Urinary bladder (tissue), 3 donors: ENCODE measurements at regions not wholly inside any gene's neighbourhood (a gene's known extent, or its start where the extent isn't known, plus 50 kb on each side); places are given as distances from the start of the nearest gene placed in this dataset.

Source experiments
- DNase-seq: peaks from one replicate; pipeline ENCODE4 v3.0.0-alpha.2; 2015; ENCODE audit errors: extremely low spot score
- H3K27ac ChIP-seq: one replicate; pipeline ENCODE4 v1.5.1; 2013; ENCODE audit warnings: low read depth, mild to moderate bottlenecking, moderate library complexity
- H3K36me3 ChIP-seq: one replicate; pipeline ENCODE4 v1.6.1; 2013; ENCODE audit warnings: mild to moderate bottlenecking, moderate library complexity; ENCODE audit not compliant: insufficient read depth
- H3K4me1 ChIP-seq: one replicate; pipeline ENCODE4 v1.6.1; 2013; ENCODE audit warnings: mild to moderate bottlenecking, moderate library complexity; ENCODE audit not compliant: insufficient read depth
- H3K4me3 ChIP-seq: one replicate; pipeline ENCODE4 v1.5.1; 2013; ENCODE audit warnings: low read depth, low read length
- WGBS: extraction: QIAGEN DNeasy Blood & Tissue Kit; methylation state at CpG from one replicate; pipeline ENCODE4 v1.1.7; 2013; 5-methylcytosine and 5-hydroxymethylcytosine counted together
- donor health status: healthy with polysubstance abuse.
- donor health status: healthy.

DNA sequence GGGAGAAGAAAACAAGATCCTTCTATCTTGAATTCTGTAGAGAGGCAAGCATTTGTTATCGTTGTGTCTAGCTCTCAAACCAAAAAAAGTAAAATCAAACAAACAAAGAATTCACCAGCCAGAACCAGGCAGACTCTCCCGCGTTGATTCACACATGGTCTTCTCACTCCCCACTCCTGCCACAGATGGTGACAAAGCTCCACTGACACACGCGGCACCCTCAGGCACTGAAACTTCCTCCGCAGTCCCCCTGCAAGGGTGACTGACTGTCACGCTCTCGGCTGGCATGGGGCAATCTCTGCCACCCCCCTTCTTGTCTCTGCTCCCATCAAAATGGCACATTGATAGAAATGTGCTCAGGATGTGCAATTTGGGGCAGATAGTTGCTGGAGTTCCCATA, 304.9 kb downstream of the DHX15 start:
- H3K36me3 ChIP-seq, result no peaks in the 10 kb centered on the region
- no peaks in the 10 kb centered on the region for H3K4me1 ChIP-seq
- WGBS, result 83% methylated on average over 8 of the region's 8 CpGs
- no peak for DNase-seq
- H3K27ac ChIP-seq, result no peak overlapping the region
- H3K4me3 ChIP-seq, result no peak overlapping the region

DNA sequence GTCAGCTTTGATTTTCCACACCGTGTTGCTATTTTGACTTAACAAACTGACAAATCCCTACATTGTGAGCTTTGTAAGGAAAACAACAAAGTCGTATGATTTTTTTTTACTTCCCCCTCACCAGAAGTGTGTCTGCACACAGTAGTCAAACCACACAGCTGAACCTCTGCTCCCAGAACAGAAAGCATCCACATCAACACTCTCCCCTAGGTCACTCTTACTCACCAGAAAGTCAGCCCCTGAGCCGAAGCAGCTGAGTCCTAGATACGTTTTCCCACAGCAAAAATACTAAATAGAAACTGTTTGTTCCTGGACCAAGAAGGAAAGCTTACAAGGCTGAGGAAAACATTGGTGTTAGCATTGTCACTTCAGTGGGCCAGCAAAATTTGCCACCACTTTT, 305.7 kb downstream of the DHX15 start:
- Histone ChIP-seq H3K4me3 (no peak overlapping the region), H3K36me3 (no peaks in the 10 kb centered on the region), H3K4me1 (no peaks in the 10 kb centered on the region), H3K27ac (no peak overlapping the region)
- 68% methylated on average over 4 of the region's 4 CpGs for WGBS
- no peak for DNase-seq

DNA sequence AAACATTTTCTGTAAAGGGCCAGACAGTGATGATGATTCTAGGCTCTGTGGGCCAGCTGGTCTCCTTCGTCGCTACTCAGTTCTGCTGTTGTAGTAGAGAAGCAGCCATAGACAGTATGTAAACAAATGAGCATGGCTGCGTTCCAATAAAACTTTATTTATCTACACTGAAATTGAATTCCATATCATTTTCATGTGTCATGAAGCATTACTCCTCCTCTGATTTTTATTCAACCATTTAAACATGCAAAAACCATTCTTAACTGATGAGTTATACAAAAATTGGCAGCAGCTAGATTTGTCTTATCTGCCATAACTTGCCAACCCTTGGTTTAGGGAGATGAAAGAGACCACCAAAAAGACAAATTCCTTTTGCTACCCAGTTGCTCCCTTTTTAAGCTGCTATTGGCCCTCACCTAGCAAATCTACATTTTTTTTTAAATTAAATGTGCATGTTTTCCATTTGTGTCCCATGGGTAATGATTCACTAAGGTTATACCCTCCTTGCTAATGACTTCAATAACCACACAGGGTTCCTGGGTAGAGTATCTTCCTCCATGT, 309.9 kb downstream of the DHX15 start:
- Histone ChIP-seq H3K4me1 (no peaks in the 10 kb centered on the region), H3K4me3 (no peak overlapping the region), H3K27ac (no peak overlapping the region), H3K36me3 (no peaks in the 10 kb centered on the region)
- 67% methylated on average over 3 of the region's 3 CpGs for WGBS
- no peak for DNase-seq

DNA sequence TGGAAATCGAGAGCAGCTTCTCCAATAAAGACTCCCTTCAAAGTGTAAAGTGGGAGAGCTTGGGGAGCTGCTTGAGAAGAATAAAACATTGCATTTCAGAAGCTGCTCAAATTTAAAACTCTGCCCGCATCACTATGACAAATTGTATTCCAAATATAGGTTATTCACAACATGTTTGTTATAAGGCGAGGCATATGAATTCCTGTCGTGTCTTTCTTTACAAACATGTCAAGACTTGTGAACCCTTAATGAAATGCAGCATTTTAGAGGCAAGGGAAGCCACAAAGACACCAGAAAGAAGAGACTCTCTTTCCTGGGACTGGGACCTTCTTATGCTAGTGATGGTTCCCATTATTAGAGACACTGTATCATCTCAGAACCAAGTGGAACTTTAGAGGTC, 311.2 kb downstream of the DHX15 start:
- Histone ChIP-seq H3K4me3 (no peak overlapping the region), H3K4me1 (no peaks in the 10 kb centered on the region), H3K27ac (no peak overlapping the region), H3K36me3 (no peaks in the 10 kb centered on the region)
- DNase-seq, result no peak
- WGBS, result 80% methylated on average over 4 of the region's 4 CpGs

DNA sequence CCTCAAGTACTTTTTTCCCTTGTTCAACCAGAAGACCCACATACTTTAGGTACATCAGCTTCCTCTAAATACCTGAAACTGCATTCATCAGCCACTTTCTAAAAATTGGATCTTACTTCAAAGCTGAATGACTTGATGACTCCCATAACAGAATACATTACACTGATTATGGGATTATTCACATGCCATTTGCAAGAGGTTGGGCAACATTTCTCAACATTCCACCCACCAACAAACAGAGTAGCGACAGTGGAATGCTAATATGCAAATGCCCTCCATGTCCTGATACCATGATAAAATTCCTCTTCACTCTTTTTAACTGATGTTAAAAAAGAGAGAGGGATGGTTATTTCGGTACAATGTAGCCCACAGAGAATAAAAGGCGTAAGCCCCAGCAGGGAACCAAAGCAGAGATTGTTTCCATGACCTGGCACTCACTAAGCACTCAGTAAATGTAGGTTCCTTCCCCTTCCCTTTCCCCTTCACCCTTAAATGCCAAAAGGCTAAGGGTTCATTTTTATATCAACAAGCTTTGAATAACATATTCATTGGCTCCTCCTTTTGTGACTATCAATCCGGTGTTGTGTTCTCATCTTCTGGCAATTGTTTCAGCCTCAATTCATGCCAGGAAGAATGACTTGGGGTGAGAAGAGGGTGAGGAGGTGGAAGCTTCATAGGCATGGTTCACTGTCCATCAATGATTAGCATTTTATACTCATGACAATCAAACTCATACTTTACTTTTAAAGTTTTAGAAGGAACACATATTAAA, 317.2 kb downstream of the DHX15 start:
- Histone ChIP-seq H3K4me3 (no peak overlapping the region), H3K36me3 (no peaks in the 10 kb centered on the region), H3K4me1 (no peaks in the 10 kb centered on the region), H3K27ac (no peak overlapping the region)
- WGBS, result 74% methylated on average over 4 of the region's 4 CpGs
- no peak for DNase-seq

DNA sequence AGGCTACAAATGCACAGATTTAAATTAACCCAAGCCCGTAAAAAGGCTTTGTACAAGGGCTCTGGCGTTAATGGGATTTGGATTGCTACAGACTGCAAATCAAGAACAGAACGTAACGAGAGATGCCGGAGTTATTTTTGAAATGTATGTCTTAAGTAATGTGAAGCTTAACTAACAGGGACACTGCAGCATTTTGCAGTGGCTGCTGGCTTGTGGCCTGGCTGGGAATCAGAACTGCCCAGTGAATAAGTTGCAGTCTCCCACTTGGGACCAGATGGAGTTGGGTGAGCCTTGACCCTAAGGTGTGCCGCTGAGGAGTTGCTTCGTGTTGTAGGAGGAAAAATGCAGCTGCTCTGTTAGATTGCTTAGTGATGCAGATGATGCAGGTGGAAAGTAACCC, 318.4 kb downstream of the DHX15 start:
- H3K27ac ChIP-seq, result no peak overlapping the region
- H3K36me3 ChIP-seq, result no peaks in the 10 kb centered on the region
- 85% methylated on average over 7 of the region's 7 CpGs for WGBS
- no peak for DNase-seq
- no peaks in the 10 kb centered on the region for H3K4me1 ChIP-seq
- H3K4me3 ChIP-seq, result no peak overlapping the region

DNA sequence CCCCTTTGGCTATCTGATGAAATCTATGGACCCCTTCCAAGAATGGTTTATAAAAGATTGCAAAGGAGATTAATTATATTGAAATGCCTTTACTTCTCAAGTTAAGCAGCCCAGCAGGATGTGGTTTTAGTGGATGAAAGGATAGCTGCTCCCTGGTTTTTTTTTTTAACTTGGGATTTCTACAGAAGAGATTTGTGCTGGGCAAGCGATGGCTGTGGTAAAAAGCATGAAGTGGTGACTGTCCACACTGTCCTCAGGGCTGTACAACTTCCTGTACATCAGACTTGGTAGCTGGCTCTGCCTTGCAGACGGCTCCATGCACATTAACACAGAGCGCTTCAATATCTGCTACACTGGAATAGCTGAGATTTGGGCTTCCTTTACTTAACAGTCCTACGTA, 321.7 kb downstream of the DHX15 start:
- no peak overlapping the region for H3K27ac ChIP-seq
- H3K36me3 ChIP-seq, result no peaks in the 10 kb centered on the region
- no peaks in the 10 kb centered on the region for H3K4me1 ChIP-seq
- WGBS, result 73% methylated on average over 4 of the region's 4 CpGs
- H3K4me3 ChIP-seq, result no peak overlapping the region
- no peak for DNase-seq

DNA sequence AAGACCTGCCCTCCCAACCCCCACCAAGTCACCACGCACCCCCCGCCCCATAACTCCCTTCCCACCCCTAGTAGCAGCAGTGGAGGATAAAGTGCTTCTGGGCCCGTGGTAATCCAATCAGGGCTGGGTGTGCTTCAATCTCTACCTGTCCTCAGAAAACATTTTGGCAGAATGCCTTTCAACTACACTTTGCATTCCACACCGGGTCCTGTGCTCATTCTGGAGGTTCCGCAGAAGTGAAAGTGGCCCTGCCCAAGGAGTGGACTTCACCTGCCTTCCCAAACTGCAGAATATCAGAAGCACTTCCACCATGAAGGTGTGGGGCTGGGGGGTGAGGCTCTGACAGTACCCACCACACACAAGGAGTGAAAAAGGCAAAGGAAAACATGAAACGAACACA, 322.3 kb downstream of the DHX15 start:
- Histone ChIP-seq H3K4me3 (no peak overlapping the region), H3K4me1 (no peaks in the 10 kb centered on the region), H3K27ac (no peak overlapping the region), H3K36me3 (no peaks in the 10 kb centered on the region)
- no peak for DNase-seq
- whole genome bisulfite sequencing, result 39% methylated on average over 6 of the region's 6 CpGs

DNA sequence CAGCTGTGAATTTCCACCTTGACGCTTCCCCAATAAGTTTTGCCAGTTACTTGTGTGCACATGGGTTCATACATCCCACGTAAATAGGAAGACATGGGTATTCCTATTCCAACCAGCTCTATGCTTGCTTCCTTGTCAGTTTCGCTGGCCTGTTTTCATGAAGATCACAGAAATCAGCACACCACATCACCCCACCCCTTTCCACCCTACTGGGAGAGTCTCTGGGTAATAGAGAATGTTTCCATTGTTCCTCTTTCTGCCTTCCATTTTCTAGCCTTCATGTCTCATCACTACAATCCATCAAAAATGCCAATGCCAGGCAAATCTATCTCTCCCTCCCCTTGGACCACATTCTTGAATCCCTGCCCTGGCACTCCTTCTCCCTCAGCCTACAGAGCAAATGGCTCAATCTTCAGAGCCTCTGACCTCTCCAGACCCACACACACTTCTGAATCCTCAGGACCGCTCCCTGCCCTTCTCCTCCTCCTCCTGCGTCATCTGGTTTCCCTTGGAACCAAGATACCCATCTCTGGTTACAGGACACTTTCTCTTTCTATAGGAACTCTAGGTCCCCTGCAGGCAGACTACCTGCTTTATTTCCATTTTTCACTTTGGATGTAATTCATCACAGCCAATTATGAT, 323.3 kb downstream of the DHX15 start:
- no peak overlapping the region for H3K4me3 ChIP-seq
- no peaks in the 10 kb centered on the region for H3K36me3 ChIP-seq
- H3K27ac ChIP-seq, result no peak overlapping the region
- H3K4me1 ChIP-seq, result no peaks in the 10 kb centered on the region
- 89% methylated on average over 5 of the region's 5 CpGs for WGBS
- no peak for DNase-seq

DNA sequence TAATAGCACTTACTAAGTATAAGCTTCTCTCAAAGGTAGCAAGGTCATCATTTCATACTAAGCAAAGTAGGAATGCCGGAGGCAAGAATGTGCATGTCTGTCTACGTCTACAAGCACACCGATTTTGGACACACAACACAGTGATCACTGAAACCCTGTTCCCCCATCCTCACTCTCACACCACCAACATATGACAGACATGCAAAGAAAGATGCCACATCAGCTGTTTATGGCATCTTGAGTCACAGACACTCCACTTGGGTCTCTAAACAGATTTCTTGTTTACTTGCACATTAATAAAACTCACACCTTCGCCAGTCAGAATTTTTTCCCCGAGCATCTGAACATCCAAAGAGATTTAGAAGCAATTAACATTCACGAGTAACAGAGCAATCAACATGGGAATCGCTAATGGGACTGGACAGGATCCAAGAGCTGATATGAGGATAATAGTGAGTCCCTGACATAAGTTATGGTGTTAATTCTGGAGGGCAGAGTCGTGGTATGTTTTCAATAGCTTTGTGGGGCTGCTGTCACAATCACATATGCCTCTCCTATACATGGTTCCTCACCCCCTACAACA, 324.1 kb downstream of the DHX15 start:
- no peak overlapping the region for H3K4me3 ChIP-seq
- H3K27ac ChIP-seq, result no peak overlapping the region
- H3K4me1 ChIP-seq, result no peaks in the 10 kb centered on the region
- 72% methylated on average over 8 of the region's 8 CpGs for whole genome bisulfite sequencing
- no peak for DNase-seq
- no peaks in the 10 kb centered on the region for H3K36me3 ChIP-seq

DNA sequence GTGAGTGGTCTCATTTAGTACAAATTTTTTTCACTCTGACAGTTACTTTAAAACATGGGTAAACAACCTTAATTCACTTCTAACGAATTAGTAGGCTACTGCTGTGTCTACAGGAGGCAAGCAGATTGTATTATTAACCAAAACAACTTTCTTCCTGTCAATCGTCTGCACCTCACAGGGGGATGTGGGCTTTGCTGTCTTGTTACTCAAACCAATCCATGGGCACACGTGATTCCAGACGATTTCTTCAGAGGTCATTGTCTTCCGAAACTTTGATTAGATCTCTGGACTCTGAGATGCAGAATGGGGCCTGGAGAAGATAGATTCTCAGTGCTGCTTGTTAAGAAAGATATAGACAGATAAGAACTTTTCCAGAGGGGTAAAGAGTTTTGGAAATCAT, 327.8 kb downstream of the DHX15 start:
- Histone ChIP-seq H3K4me3 (no peak overlapping the region), H3K36me3 (no peaks in the 10 kb centered on the region), H3K27ac (no peak overlapping the region), H3K4me1 (no peaks in the 10 kb centered on the region)
- DNase-seq, result no peak
- WGBS, result 55% methylated on average over 5 of the region's 5 CpGs

DNA sequence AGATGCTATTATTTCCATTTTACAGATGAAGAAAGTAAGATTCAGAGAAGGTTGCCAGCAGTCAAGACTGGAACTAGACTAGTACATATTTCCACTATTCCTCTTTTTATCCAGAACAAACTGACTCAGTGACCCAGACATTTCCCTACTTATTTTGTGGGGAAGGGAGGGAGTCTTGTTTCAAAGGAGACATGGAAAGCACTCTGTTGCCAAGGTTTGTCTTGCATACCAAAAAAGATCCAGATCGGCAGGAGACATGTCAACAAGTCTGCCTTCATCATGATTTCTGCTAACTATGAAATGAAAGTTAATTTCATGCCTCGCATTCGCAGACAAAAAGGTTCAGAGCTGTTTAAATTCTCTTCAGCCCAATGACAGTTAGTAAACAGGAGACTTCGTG, 328.3 kb downstream of the DHX15 start:
- no peak overlapping the region for H3K4me3 ChIP-seq
- 72% methylated on average over 4 of the region's 4 CpGs for WGBS
- H3K36me3 ChIP-seq, result no peaks in the 10 kb centered on the region
- no peak for DNase-seq
- no peaks in the 10 kb centered on the region for H3K4me1 ChIP-seq
- no peak overlapping the region for H3K27ac ChIP-seq

DNA sequence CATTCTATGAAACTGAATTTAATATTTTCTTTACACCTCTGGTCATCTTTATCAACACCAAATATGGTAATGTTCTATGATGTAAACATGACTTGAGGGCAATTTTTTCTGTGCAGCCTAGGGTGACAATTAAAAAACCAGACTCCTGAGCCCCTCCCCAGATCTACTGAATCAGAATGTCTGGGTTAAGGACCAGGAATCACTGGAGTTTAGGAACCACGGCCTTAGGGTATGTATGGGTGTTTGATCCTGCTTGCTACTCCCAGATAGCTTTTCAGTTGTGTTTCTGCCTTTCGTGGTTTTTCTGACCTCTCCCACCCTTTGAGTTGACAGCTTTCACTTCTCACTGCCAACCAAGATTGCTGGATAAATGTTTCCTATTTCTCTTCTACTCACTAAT, 332.2 kb downstream of the DHX15 start:
- Histone ChIP-seq H3K36me3 (no peaks in the 10 kb centered on the region), H3K4me1 (no peaks in the 10 kb centered on the region), H3K4me3 (no peak overlapping the region), H3K27ac (no peak overlapping the region)
- WGBS, result 68% methylated on average over 2 of the region's 2 CpGs
- no peak for DNase-seq

DNA sequence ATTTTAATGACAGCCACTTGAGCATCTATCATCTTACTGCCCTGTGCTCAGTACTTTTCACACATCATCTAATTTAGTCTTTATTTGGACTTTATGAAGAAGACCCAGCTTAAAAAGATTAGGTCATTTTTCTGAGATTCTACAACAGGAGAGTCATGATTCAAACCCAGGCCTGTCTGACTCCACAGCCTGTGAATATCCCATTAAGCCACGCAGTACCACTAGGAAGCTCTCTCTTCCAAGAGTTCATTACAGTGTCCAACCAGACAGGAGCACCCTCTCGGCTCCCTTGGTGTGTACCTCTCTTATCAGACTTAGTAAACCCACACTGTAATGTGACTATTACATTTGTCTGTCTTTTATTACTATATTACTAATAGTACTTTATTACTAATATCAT, 332.8 kb downstream of the DHX15 start:
- H3K36me3 ChIP-seq, result no peaks in the 10 kb centered on the region

More for the DNA sequence above, 332.8 kb downstream of the DHX15 start:
- no peak for DNase-seq
- 90% methylated on average over 2 of the region's 2 CpGs for WGBS
- no peaks in the 10 kb centered on the region for H3K4me1 ChIP-seq
- H3K4me3 ChIP-seq, result no peak overlapping the region
- no peak overlapping the region for H3K27ac ChIP-seq
